ENCODE measurements at regions not wholly inside any gene's neighbourhood (a gene's known extent, or its start where the extent isn't known, plus 50 kb on each side); places are given as distances from the start of the nearest gene placed in this dataset.

GRCh38 chr6:14382678-14383236 lies 265.2 kb downstream of the CD83 start:
- DNase-seq, result no peak
- Mint-ChIP-seq H3K27me3 (no peaks in the 10 kb centered on the region), H3K36me3 (ENCODE audit: low read depth) (no peaks in the 10 kb centered on the region), H3K4me3 (peak overlapping the region; percentile 41), H3K9me3 (peaks cover 4% of the 10 kb centered on the region), H3K27ac (no peak overlapping the region), H3K4me1 (peaks cover 58% of the 10 kb centered on the region)
- TF ChIP-seq, protein P1, sequence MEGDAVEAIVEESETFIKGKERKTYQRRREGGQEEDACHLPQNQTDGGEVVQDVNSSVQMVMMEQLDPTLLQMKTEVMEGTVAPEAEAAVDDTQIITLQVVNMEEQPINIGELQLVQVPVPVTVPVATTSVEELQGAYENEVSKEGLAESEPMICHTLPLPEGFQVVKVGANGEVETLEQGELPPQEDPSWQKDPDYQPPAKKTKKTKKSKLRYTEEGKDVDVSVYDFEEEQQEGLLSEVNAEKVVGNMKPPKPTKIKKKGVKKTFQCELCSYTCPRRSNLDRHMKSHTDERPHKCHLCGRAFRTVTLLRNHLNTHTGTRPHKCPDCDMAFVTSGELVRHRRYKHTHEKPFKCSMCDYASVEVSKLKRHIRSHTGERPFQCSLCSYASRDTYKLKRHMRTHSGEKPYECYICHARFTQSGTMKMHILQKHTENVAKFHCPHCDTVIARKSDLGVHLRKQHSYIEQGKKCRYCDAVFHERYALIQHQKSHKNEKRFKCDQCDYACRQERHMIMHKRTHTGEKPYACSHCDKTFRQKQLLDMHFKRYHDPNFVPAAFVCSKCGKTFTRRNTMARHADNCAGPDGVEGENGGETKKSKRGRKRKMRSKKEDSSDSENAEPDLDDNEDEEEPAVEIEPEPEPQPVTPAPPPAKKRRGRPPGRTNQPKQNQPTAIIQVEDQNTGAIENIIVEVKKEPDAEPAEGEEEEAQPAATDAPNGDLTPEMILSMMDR (IDR thresholded peaks at IDR 0.05), result no peak
- no peak for ATAC-seq (ENCODE audit: low read depth)
- ChIA-PET POLR2A (interaction anchor here (1.0 kb wide), 1 partner anchor 10 kb away, joined by 3 read pairs; no protein-coding TSS in a partner anchor), CTCF (no interaction called here)
- intact Hi-C loops (cut with micrococcal nuclease), result no loop called here

- Mint-ChIP-seq H3K4me1 (peaks cover 58% of the 10 kb centered on the region), H3K27me3 (no peaks in the 10 kb centered on the region), H3K36me3 (ENCODE audit: low read depth) (no peaks in the 10 kb centered on the region), H3K27ac (peak overlapping the region; percentile 15), H3K4me3 (no peak overlapping the region), H3K9me3 (peaks cover 1% of the 10 kb centered on the region)
- intact Hi-C loops (cut with micrococcal nuclease), result no loop called here
- no peak for ATAC-seq (ENCODE audit: low read depth)
- no peak for DNase-seq
- TF ChIP-seq, protein P1 (IDR thresholded peaks at IDR 0.05), result no peak
- CTCF ChIA-PET, result interaction anchor here (1.2 kb wide), 1 partner anchor 14 kb away, joined by 3 read pairs; no protein-coding TSS in a partner anchor
- POLR2A ChIA-PET, result interaction anchor here (0.5 to 1.0 kb wide), 2 partner anchors 11 to 922 kb away, joined by 3 to 12 read pairs; no protein-coding TSS in a partner anchor
These were observed 266.0 kb downstream of the CD83 start for GRCh38 chr6:14383393-14384174.

- Mint-ChIP-seq H3K27me3 (no peaks in the 10 kb centered on the region), H3K9me3 (peaks cover 1% of the 10 kb centered on the region), H3K4me1 (peaks cover 58% of the 10 kb centered on the region), H3K36me3 (ENCODE audit: low read depth) (no peaks in the 10 kb centered on the region), H3K27ac (no peak overlapping the region), H3K4me3 (no peak overlapping the region)
- ChIA-PET CTCF (interaction anchor here (1.2 kb wide), 1 partner anchor 15 kb away, joined by 3 read pairs; no protein-coding TSS in a partner anchor), POLR2A (no interaction called here)
- intact Hi-C loops (cut with micrococcal nuclease), result no loop called here
- TF ChIP-seq, protein P1 (IDR thresholded peaks at IDR 0.05), result no peak
- DNase-seq (no peak), ATAC-seq (ENCODE audit: low read depth) (no peak)
These were observed 266.8 kb downstream of the CD83 start for GRCh38 chr6:14384175-14384949.

- Mint-ChIP-seq H3K9me3 (peaks cover 1% of the 10 kb centered on the region), H3K27ac (peak overlapping the region; percentile 68), H3K4me1 (peaks cover 46% of the 10 kb centered on the region), H3K36me3 (ENCODE audit: low read depth) (no peaks in the 10 kb centered on the region), H3K27me3 (no peaks in the 10 kb centered on the region), H3K4me3 (no peak overlapping the region)
- ATAC-seq (ENCODE audit: low read depth), result no peak
- TF ChIP-seq, protein P1 (IDR thresholded peaks at IDR 0.05), result no peak
- intact Hi-C loops (cut with micrococcal nuclease), result loop anchor here (2.0 kb wide), 1 partner anchor 15 kb away; no protein-coding TSS in a partner anchor
- DNase-seq, result no peak
- ChIA-PET POLR2A (no interaction called here), CTCF (interaction anchor here (0.6 kb wide), 1 partner anchor 190 kb away, joined by 3 read pairs; no protein-coding TSS in a partner anchor)
These were observed 268.7 kb downstream of the CD83 start for GRCh38 chr6:14386263-14386662.

Data from activated B cell treated with CpG ODN at 0.5 μM for 24 hours (primary cell).